H1 (cell line): ENCODE measurements at regions not wholly inside any gene's neighbourhood (a gene's known extent, or its start where the extent isn't known, plus 50 kb on each side); places are given as distances from the start of the nearest gene placed in this dataset.

Experiments
- CTCF ChIA-PET: fragments of 300-600 bp; sonication (Branson Sonifier 250); formaldehyde crosslinking; loops from one replicate; lab custom pipeline; 2021; ENCODE audit not compliant: partially characterized antibody; lab: Charles Lee
- POLR2A ChIA-PET: fragments of 300-600 bp; sonication (Branson Sonifier 250); formaldehyde crosslinking; loops from one replicate; lab custom pipeline; 2021; ENCODE audit warnings: inconsistent platforms; ENCODE audit not compliant: partially characterized antibody; lab: Charles Lee
- DNase-seq, 2 experiments: peaks; one replicate each; pipeline versions ENCODE4 v3.0.0 to v3.0.0-alpha.2; 2010 to 2022; ENCODE audit warnings: low spot score in 2 of 2, low read depth in 1 of 2, mixed read lengths in 1 of 2
- FAIRE-seq: peaks from 2 replicates; lab custom pipeline; 2011; peaks lifted over from hg19 to GRCh38; lab: Jason Lieb, UNC
- H2AFZ ChIP-seq: 2 replicates; pipeline ENCODE4 v1.8.1; 2012; ENCODE audit warnings: low read length, inconsistent platforms
- H2AK5ac ChIP-seq: 2 replicates; pipeline ENCODE4 v1.6.1; 2013; ENCODE audit warnings: low read depth, low read length
- H2BK120ac ChIP-seq: replicated peaks from 2 replicates; pipeline ENCODE3; 2013; ENCODE audit warnings: low read depth, low read length, inconsistent platforms
- H2BK12ac ChIP-seq: 2 replicates; pipeline ENCODE4 v1.6.1; 2013; ENCODE audit warnings: low read depth, low read length
- H2BK15ac ChIP-seq: 2 replicates; pipeline ENCODE4 v1.6.1; 2013; ENCODE audit warnings: low read length
- H2BK20ac ChIP-seq: 2 replicates; pipeline ENCODE4 v1.6.1; 2013; ENCODE audit warnings: low read length
- H2BK5ac ChIP-seq: 2 replicates; pipeline ENCODE4 v1.6.1; 2013; ENCODE audit warnings: low read depth, low read length
- H3K14ac ChIP-seq: 2 replicates; pipeline ENCODE4 v1.6.1; 2013; ENCODE audit warnings: inconsistent platforms; ENCODE audit not compliant: insufficient read length
- H3K18ac ChIP-seq: 2 replicates; pipeline ENCODE4 v1.6.1; 2013; ENCODE audit warnings: low read length; ENCODE audit errors: extremely low read depth
- H3K23ac ChIP-seq: 2 replicates; pipeline ENCODE4 v1.6.1; 2013; ENCODE audit warnings: inconsistent platforms; ENCODE audit not compliant: insufficient read length
- H3K23me2 ChIP-seq: 2 replicates; pipeline ENCODE4 v1.6.1; 2013; ENCODE audit warnings: low read depth, low read length
- H3K27ac ChIP-seq: 2 replicates; pipeline ENCODE4 v1.6.1; 2011; ENCODE audit warnings: low read depth, low read length, inconsistent platforms
- H3K27me3 ChIP-seq, 4 experiments: replicated peaks in 1 of 4; 1 replicate in 1 of 4; 2 replicates in 3 of 4; pipeline versions ENCODE4 v1.6.1 to v1.8.1; 2011 to 2013; ENCODE audit warnings: low read length in 3 of 4, mild to moderate bottlenecking in 3 of 4, inconsistent platforms in 2 of 4, mixed read lengths in 2 of 4, moderate library complexity in 1 of 4; ENCODE audit not compliant: control insufficient read depth in 3 of 4, insufficient read depth in 3 of 4; ENCODE audit errors: extremely low read depth in 1 of 4
- H3K36me3 ChIP-seq, 4 experiments: 2 replicates each; pipeline versions ENCODE4 v1.6.1 to v1.8.1; 2011 to 2013; ENCODE audit warnings: mild to moderate bottlenecking in 4 of 4, low read length in 3 of 4, moderate library complexity in 2 of 4, control low read depth in 1 of 4, inconsistent platforms in 1 of 4; ENCODE audit not compliant: insufficient read depth in 4 of 4, control insufficient read depth in 2 of 4
- H3K4ac ChIP-seq: replicated peaks from 2 replicates; pipeline ENCODE3; 2013; ENCODE audit warnings: low read length, low read depth, mixed read lengths, inconsistent platforms; ENCODE audit not compliant: insufficient read length
- H3K4me1 ChIP-seq, 4 experiments: replicated peaks in 1 of 4; 1 replicate in 1 of 4; 2 replicates in 3 of 4; pipeline versions ENCODE4 v1.6.1 to v1.8.1; 2011 to 2013; ENCODE audit warnings: low read length in 3 of 4, inconsistent platforms in 2 of 4, mixed read lengths in 1 of 4; ENCODE audit not compliant: insufficient read depth in 4 of 4, control insufficient read depth in 3 of 4
- H3K4me2 ChIP-seq, 2 experiments: 2 replicates each; pipeline versions ENCODE4 v1.6.1 to v1.8.1; 2011 to 2013; ENCODE audit warnings: low read depth in 2 of 2, low read length in 2 of 2, control low read depth in 1 of 2, inconsistent platforms in 1 of 2, mild to moderate bottlenecking in 1 of 2; ENCODE audit not compliant: insufficient read depth in 1 of 2
- H3K4me3 ChIP-seq, 4 experiments: fragments of 200-600, 300-600 bp in 1 of 4; sonication (generic), shearing (Covaris generic), sonication (Bioruptor Twin) in 1 of 4; 2 replicates each; pipeline versions ENCODE4 v1.5.1 to v1.8.1; 2011 to 2016; ENCODE audit warnings: low read length in 4 of 4, low read depth in 3 of 4, control low read depth in 2 of 4, inconsistent platforms in 2 of 4, mild to moderate bottlenecking in 2 of 4, mixed read lengths in 1 of 4, moderate library complexity in 1 of 4; ENCODE audit not compliant: insufficient read depth in 2 of 4; ENCODE audit errors: extremely low read depth in 1 of 4
- H3K56ac ChIP-seq: replicated peaks from 2 replicates; pipeline ENCODE3; 2013; ENCODE audit warnings: low read depth, mild to moderate bottlenecking, mixed read lengths, low read length, inconsistent platforms; ENCODE audit not compliant: insufficient read length
- H3K79me1 ChIP-seq: 2 replicates; pipeline ENCODE4 v1.6.1; 2013; ENCODE audit warnings: low read depth, low read length, control low read depth
- H3K79me2 ChIP-seq, 2 experiments: 2 replicates each; pipeline versions ENCODE4 v1.6.1 to v1.8.1; 2012 to 2013; ENCODE audit warnings: low read length in 2 of 2, mild to moderate bottlenecking in 2 of 2, inconsistent platforms in 1 of 2; ENCODE audit not compliant: insufficient read depth in 2 of 2, control insufficient read depth in 1 of 2
- H3K9ac ChIP-seq, 4 experiments: replicated peaks in 1 of 4; 1 replicate in 1 of 4; 2 replicates in 3 of 4; pipeline versions ENCODE4 v1.6.1 to v1.8.1; 2011 to 2013; ENCODE audit warnings: low read depth in 3 of 4, low read length in 3 of 4, control low read depth in 2 of 4, mild to moderate bottlenecking in 2 of 4, moderate library complexity in 2 of 4, inconsistent platforms in 1 of 4; ENCODE audit errors: extremely low read depth in 1 of 4
- H3K9me3 ChIP-seq, 2 experiments: 2 replicates each; pipeline versions ENCODE4 v1.6.1 to v1.8.1; 2012 to 2013; ENCODE audit warnings: mild to moderate bottlenecking in 2 of 2, moderate library complexity in 2 of 2, control low read depth in 1 of 2, inconsistent platforms in 1 of 2, low read depth in 1 of 2, low read length in 1 of 2, mixed read lengths in 1 of 2; ENCODE audit not compliant: insufficient read depth in 2 of 2
- H4K20me1 ChIP-seq, 2 experiments: replicated peaks in 1 of 2; 2 replicates each; pipeline versions ENCODE3 to v1.8.1; 2011 to 2013; ENCODE audit warnings: inconsistent platforms in 2 of 2, low read length in 2 of 2, mild to moderate bottlenecking in 1 of 2; ENCODE audit not compliant: insufficient read depth in 2 of 2, control insufficient read depth in 1 of 2
- H4K5ac ChIP-seq: 2 replicates; pipeline ENCODE4 v1.6.1; 2013; ENCODE audit warnings: low read length, low read depth, mixed read lengths, inconsistent platforms; ENCODE audit not compliant: insufficient read length
- H4K8ac ChIP-seq: 2 replicates; pipeline ENCODE4 v1.8.0; 2013; ENCODE audit warnings: mild to moderate bottlenecking, moderate library complexity, low read length, inconsistent platforms; ENCODE audit not compliant: insufficient read depth; ENCODE audit errors: extremely low read depth
- H4K91ac ChIP-seq: replicated peaks from 2 replicates; pipeline ENCODE3; 2013; ENCODE audit warnings: low read length, mixed read lengths, inconsistent platforms; ENCODE audit not compliant: insufficient read length
- BRCA1 ChIP-seq: IDR thresholded peaks from 2 replicates; pipeline ENCODE4 v1.6.1; 2012; ENCODE audit warnings: low read depth, low read length, improper control_type of control experiment
- EZH2 ChIP-seq: fragments of 200-600 bp; sonication (generic); IDR thresholded peaks from 2 replicates; pipeline ENCODE4 v1.7.1; 2012; ENCODE audit warnings: low read depth, mild to moderate bottlenecking, moderate library complexity, low read length, inconsistent platforms; ENCODE audit not compliant: severe bottlenecking
- HDAC6 ChIP-seq: IDR thresholded peaks from one replicate; pipeline ENCODE4 v1.7.1; 2012; ENCODE audit warnings: low read depth, mild to moderate bottlenecking, inconsistent platforms, low read length, moderate library complexity
- RFX5 ChIP-seq: IDR thresholded peaks from 2 replicates; pipeline ENCODE4 v1.6.1; 2011; ENCODE audit warnings: low read depth, low read length, improper control_type of control experiment, borderline replicate concordance
- SAP30 ChIP-seq: fragments of 300-600 bp; sonication (generic); IDR thresholded peaks from 2 replicates; pipeline ENCODE4 v1.7.1; 2012; ENCODE audit warnings: low read length, moderate library complexity, mild to moderate bottlenecking, inconsistent platforms; ENCODE audit not compliant: insufficient read depth, insufficient replicate concordance
- WGBS, 2 experiments: shearing (Covaris generic) in 1 of 2; methylation state at CpG; one replicate each; pipeline versions ENCODE4 v1.1.6 to v1.1.7; 2013 to 2015; ENCODE audit warnings: low lambda C conversion rate in 2 of 2, mixed read lengths in 2 of 2, inconsistent platforms in 1 of 2, low coverage in 1 of 2, missing lambda C conversion rate in 1 of 2; ENCODE audit not compliant: insufficient replicate concordance in 2 of 2, insufficient coverage in 1 of 2, insufficient read length in 1 of 2; ENCODE audit errors: extremely low coverage in 1 of 2, missing lambda C conversion rate in 1 of 2; 5-methylcytosine and 5-hydroxymethylcytosine counted together

DNA sequence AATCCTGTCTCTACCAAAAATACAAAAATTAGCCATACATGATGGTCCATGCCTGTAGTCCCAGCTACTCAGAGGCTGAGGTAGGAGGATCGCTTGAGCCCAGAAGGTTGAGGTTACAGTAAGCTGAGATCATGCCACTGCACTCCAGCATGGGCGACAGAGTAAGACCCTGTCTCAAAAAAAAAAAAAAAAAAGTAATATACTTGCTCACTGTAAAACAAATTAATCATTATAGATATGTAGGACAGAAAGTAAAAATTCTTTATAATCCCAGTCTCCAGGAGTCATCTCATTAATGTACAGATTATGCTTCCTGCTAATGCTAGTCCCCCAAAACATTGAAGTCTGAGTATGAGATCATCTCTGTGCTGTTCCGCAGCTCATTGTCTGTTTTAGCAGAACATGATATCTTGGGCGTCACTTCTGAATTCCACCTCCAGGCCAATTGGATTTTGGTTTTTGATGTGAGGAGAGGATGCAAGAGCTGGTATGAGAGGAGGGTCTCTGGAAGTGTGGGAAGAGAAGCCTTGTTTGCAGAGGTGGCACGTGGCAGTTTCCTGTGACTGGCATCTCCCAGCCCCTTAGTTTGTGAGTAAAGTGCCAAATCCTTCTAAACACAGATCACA is 75.4 kb upstream of the NPAS1 start:
- no peak overlapping the region for H3K4me2 ChIP-seq
- peaks cover 0 to 18% of the 10 kb centered on the region in 2 experiments; a peak in 2 of 4 replicates for H3K79me2 ChIP-seq
- H3K56ac ChIP-seq = no peak overlapping the region
- POLR2A ChIA-PET = interaction anchor here (0.6 to 1.8 kb wide), 5 partner anchors 10 to 99 kb away, joined by 3 to 8 read pairs (median 4); no protein-coding TSS in a partner anchor
- no peak overlapping the region for H2BK20ac ChIP-seq
- H3K4me3 ChIP-seq = no peak overlapping the region
- no peak overlapping the region for H3K23ac ChIP-seq
- no peak overlapping the region for H2BK5ac ChIP-seq
- no peak overlapping the region for H3K27ac ChIP-seq
- CTCF ChIA-PET = interaction anchor here (1.0 to 4.0 kb wide), 8 partner anchors 10 to 47 kb away, joined by 3 to 24 read pairs (median 5); no protein-coding TSS in a partner anchor
- no peak overlapping the region for H2BK12ac ChIP-seq
- H4K20me1 ChIP-seq = peaks cover 2 to 3% of the 10 kb centered on the region in 2 experiments
- H3K18ac ChIP-seq = no peak overlapping the region
- no peak overlapping the region for H2BK120ac ChIP-seq
- no peak overlapping the region for H4K91ac ChIP-seq
- FAIRE-seq (no peak), DNase-seq (no peak)
- H4K5ac ChIP-seq = no peak overlapping the region
- H3K4ac ChIP-seq = no peak overlapping the region
- no peaks in the 10 kb centered on the region for H3K23me2 ChIP-seq
- no peak overlapping the region for H2AK5ac ChIP-seq
- H3K14ac ChIP-seq = no peak overlapping the region
- no peak overlapping the region for H4K8ac ChIP-seq
- no peak overlapping the region for H2BK15ac ChIP-seq
- peaks cover 1 to 10% (median 6%) of the 10 kb centered on the region in 4 experiments; a peak in 4 of 7 replicates for H3K4me1 ChIP-seq
- no peak overlapping the region for H2AFZ ChIP-seq
- H3K79me1 ChIP-seq = peaks cover 3% of the 10 kb centered on the region
- H3K9ac ChIP-seq = no peak overlapping the region; a peak in 1 of 7 replicates
- no peaks in the 10 kb centered on the region for H3K27me3 ChIP-seq
- TF ChIP-seq HDAC6 = no peak
- no peak for TF ChIP-seq EZH2
- TF ChIP-seq RFX5 = no peak
- TF ChIP-seq SAP30 = no peak
- TF ChIP-seq BRCA1 = no peak
- H3K36me3 ChIP-seq = peaks cover 0 to 4% (median 0%) of the 10 kb centered on the region in 4 experiments; a peak in 3 of 8 replicates
- H3K9me3 ChIP-seq = no peaks in the 10 kb centered on the region
- WGBS, 2 experiments = 81% methylated on average over 5 of the region's 5 CpGs; no CpG with 5 or more reads in 1 of the 2 experiments
